ENCODE measurements at regions not wholly inside any gene's neighbourhood (a gene's known extent, or its start where the extent isn't known, plus 50 kb on each side); places are given as distances from the start of the nearest gene placed in this dataset.

GRCh38 chr2:187124529-187124928 lies 275.6 kb upstream of the ZSWIM2 start:
- Histone ChIP-seq H3K56ac (ENCODE audit: extremely low read depth, insufficient read depth, low read length) (no peak overlapping the region), H4K5ac (ENCODE audit: low read depth, low read length) (no peak overlapping the region), H3K27me3 (ENCODE audit: control insufficient read depth, insufficient read depth, low read length) (no peaks in the 10 kb centered on the region), H3K4ac (ENCODE audit: low read depth, low read length) (no peak overlapping the region), H2BK15ac (ENCODE audit: low read depth, low read length) (no peak overlapping the region), H3K36me3 (ENCODE audit: control insufficient read depth, insufficient read depth, low read length) (no peaks in the 10 kb centered on the region), H3K79me1 (ENCODE audit: low read depth in 1 of 2, low read length in 2 of 2) (no peaks in the 10 kb centered on the region), H3K4me3 (ENCODE audit: insufficient read depth, low read depth, low read length) (no peak overlapping the region), H3K14ac (replicated peaks; ENCODE audit: low read depth, low read length) (no peak overlapping the region), H3K4me2 (ENCODE audit: low read depth, low read length) (no peak overlapping the region), H2AFZ (replicated peaks; ENCODE audit: low read length, poor library complexity) (no peak overlapping the region), H2BK5ac (ENCODE audit: low read depth, low read length, poor library complexity, severe bottlenecking) (no peak overlapping the region), H4K91ac (ENCODE audit: insufficient read depth, low read depth, low read length) (no peak overlapping the region), H3K18ac (ENCODE audit: low read depth, low read length) (no peak overlapping the region), H2BK20ac (ENCODE audit: low read depth, low read length) (no peak overlapping the region), H2AK9ac (replicated peaks; ENCODE audit: low read depth, low read length, poor library complexity) (no peak overlapping the region), H3K27ac (ENCODE audit: insufficient read depth, low read length) (no peak overlapping the region), H3K23ac (ENCODE audit: low read depth, low read length) (no peak overlapping the region), H4K20me1 (ENCODE audit: insufficient read depth, low read length) (no peaks in the 10 kb centered on the region), H4K8ac (ENCODE audit: low read depth in 2 of 2, low read length in 2 of 2) (no peak overlapping the region), H3K9me1 (ENCODE audit: insufficient read depth, low read length) (no peaks in the 10 kb centered on the region), H3K9me3 (ENCODE audit: control insufficient read depth, insufficient read depth, low read length) (no peaks in the 10 kb centered on the region), H2BK120ac (ENCODE audit: low read depth, low read length) (no peak overlapping the region), H3K4me1 (ENCODE audit: control insufficient read depth, insufficient read depth, low read length) (no peaks in the 10 kb centered on the region), H3K9ac (ENCODE audit: low read depth, low read length) (no peak overlapping the region), H2AK5ac (ENCODE audit: low read depth, low read length) (no peak overlapping the region)
- CTCF ChIA-PET: interaction anchor here (1.3 kb wide), 1 partner anchor 14 kb away, joined by 3 read pairs; no protein-coding TSS in a partner anchor
- no peak for DNase-seq
- no CpG with 5 or more reads among the region's 3 CpGs for WGBS, 2 experiments (ENCODE audit: extremely low coverage in 2 of 2, insufficient read length in 1 of 2)
- ATAC-seq (ENCODE audit: low read depth): no peak
- POLR2A ChIA-PET (ENCODE audit: unreplicated experiment): no interaction called here
- TF ChIP-seq NFE2L2 (IDR thresholded peaks at IDR 0.05; ENCODE audit: low read depth, low read length) (no peak), RCOR1 (IDR thresholded peaks at IDR 0.05; ENCODE audit: insufficient replicate concordance, low read length) (no peak), CEBPB (IDR thresholded peaks at IDR 0.05; ENCODE audit: low read depth, low read length) (no peak), ELK1 (IDR thresholded peaks at IDR 0.05; ENCODE audit: borderline replicate concordance, low read depth, low read length) (no peak), RFX5 (IDR thresholded peaks at IDR 0.05; ENCODE audit: low read depth, low read length) (no peak), MAZ (IDR thresholded peaks at IDR 0.05; ENCODE audit: borderline replicate concordance, low read depth, low read length) (no peak), FOS (IDR thresholded peaks at IDR 0.05; ENCODE audit: low read depth, low read length) (no peak), SMC3 (IDR thresholded peaks at IDR 0.05; ENCODE audit: low read depth, low read length) (no peak), MAFK (IDR thresholded peaks at IDR 0.05; ENCODE audit: low read depth, low read length) (no peak), RAD21 (IDR thresholded peaks at IDR 0.05; ENCODE audit: low read length) (no peak), MXI1 (IDR thresholded peaks at IDR 0.05; ENCODE audit: borderline replicate concordance, low read depth, low read length) (no peak), BHLHE40 (IDR thresholded peaks at IDR 0.05; ENCODE audit: low read depth, low read length) (no peak), CTCF (conservative IDR thresholded peaks at IDR 0.05; ENCODE audit: low read depth, low read length) (no peak), CHD1 (IDR thresholded peaks at IDR 0.05; ENCODE audit: low read depth, low read length) (no peak)
- TF ChIP-seq, protein P1, sequence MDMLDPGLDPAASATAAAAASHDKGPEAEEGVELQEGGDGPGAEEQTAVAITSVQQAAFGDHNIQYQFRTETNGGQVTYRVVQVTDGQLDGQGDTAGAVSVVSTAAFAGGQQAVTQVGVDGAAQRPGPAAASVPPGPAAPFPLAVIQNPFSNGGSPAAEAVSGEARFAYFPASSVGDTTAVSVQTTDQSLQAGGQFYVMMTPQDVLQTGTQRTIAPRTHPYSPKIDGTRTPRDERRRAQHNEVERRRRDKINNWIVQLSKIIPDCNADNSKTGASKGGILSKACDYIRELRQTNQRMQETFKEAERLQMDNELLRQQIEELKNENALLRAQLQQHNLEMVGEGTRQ (IDR thresholded peaks at IDR 0.05; ENCODE audit: low read depth, low read length): no peak
- intact Hi-C loops (cut with micrococcal nuclease): loop anchor here (5.0 kb wide), 1 partner anchor 588 kb away; no protein-coding TSS in a partner anchor
- dilution Hi-C loops (cut with HindIII; ENCODE audit: low sequenced_read_pairs, unreplicated experiment): no loop called here
- in situ Hi-C loops (cut with MboI; ENCODE audit: low sequenced_read_pairs): no loop called here
- no TSS peak for BruUV-seq (replicated peaks)
